HepG2 (cell line): ENCODE measurements at regions not wholly inside any gene's neighbourhood (a gene's known extent, or its start where the extent isn't known, plus 50 kb on each side); places are given as distances from the start of the nearest gene placed in this dataset.

Experiments
- ATAC-seq: fragments of 200-7000 bp; cut with Tn5 transposase; 3 replicates; pipeline ENCODE4 v1.9.1; 2020; ENCODE audit warnings: mild to moderate bottlenecking, moderate library complexity
- BruUV-seq: library from RNA; stranded (reverse); fragments of 400-500 nt; replicated peaks from 2 replicates; lab custom pipeline; 2021; lab: Mats Ljungman, UMichigan
- CTCF ChIA-PET: fragments of 300-600 bp; formaldehyde crosslinking; extraction: SDS; loops from one replicate; lab custom pipeline; 2021; ENCODE audit warnings: low total read pairs, inconsistent platforms, low intra/inter-chr PET ratio; lab: Yijun Ruan, JAX
- POLR2A ChIA-PET: fragments of 350-600 bp; sonication (Branson Sonifier 250); formaldehyde crosslinking; loops from one replicate; lab custom pipeline; 2020; ENCODE audit warnings: antibody characterized with exemption, inconsistent platforms; lab: Yijun Ruan, JAX
- DNase-seq: peaks from one replicate; pipeline ENCODE4 v3.0.0-alpha.2; 2015; ENCODE audit warnings: low spot score
- FAIRE-seq: peaks from 3 replicates; lab custom pipeline; 2011; peaks lifted over from hg19 to GRCh38; lab: Jason Lieb, UNC
- H2AFZ ChIP-seq: one replicate; pipeline ENCODE4 v1.6.1; 2011; ENCODE audit warnings: low read length, inconsistent platforms
- H3K27ac ChIP-seq: fragments of 300-600 bp; 3 replicates; pipeline ENCODE4 v1.8.0; 2011; ENCODE audit warnings: mixed run types, mild to moderate bottlenecking, mixed read lengths, low read length, inconsistent platforms; ENCODE audit not compliant: insufficient read depth; ENCODE audit errors: extremely low read length
- H3K27me3 ChIP-seq, 2 experiments: fragments of 200-600 bp in 1 of 2; 2 replicates in 1 of 2; 3 replicates in 1 of 2; pipeline versions ENCODE4 v1.6.0 to v1.8.0; 2011; ENCODE audit warnings: low read length in 2 of 2, mild to moderate bottlenecking in 2 of 2, moderate library complexity in 2 of 2, inconsistent platforms in 1 of 2; ENCODE audit not compliant: insufficient read depth in 2 of 2, control insufficient read depth in 1 of 2
- H3K36me3 ChIP-seq, 2 experiments: fragments of 200-600 bp in 1 of 2; replicated peaks in 1 of 2; 2 replicates in 1 of 2; 3 replicates in 1 of 2; pipeline versions ENCODE4 v1.5.1 to v1.8.0; 2011; ENCODE audit warnings: low read length in 2 of 2, inconsistent platforms in 1 of 2; ENCODE audit not compliant: insufficient read depth in 2 of 2, control insufficient read depth in 1 of 2
- H3K4me1 ChIP-seq: 2 replicates; pipeline ENCODE4 v1.5.1; 2012; ENCODE audit warnings: low read length, inconsistent platforms; ENCODE audit not compliant: insufficient read depth
- H3K4me2 ChIP-seq: 2 replicates; pipeline ENCODE4 v1.6.0; 2011; ENCODE audit warnings: low read depth, low read length, inconsistent platforms
- H3K4me3 ChIP-seq, 3 experiments: fragments of 200-600 bp in 1 of 3; sonication (generic), shearing (Covaris generic) in 1 of 3; replicated peaks in 1 of 3; 2 replicates each; pipeline ENCODE4 v1.5.1; 2011 to 2016; ENCODE audit warnings: low read length in 3 of 3, inconsistent platforms in 2 of 3, low read depth in 2 of 3, mild to moderate bottlenecking in 2 of 3, control low read depth in 1 of 3, mixed read lengths in 1 of 3; ENCODE audit not compliant: insufficient read depth in 1 of 3
- H3K79me2 ChIP-seq: one replicate; pipeline ENCODE4 v1.6.1; 2011; ENCODE audit warnings: low read length, inconsistent platforms; ENCODE audit not compliant: insufficient read depth
- H3K9ac ChIP-seq: 2 replicates; pipeline ENCODE4 v1.6.0; 2011; ENCODE audit warnings: mild to moderate bottlenecking, low read depth, low read length, inconsistent platforms; ENCODE audit not compliant: insufficient read depth
- H3K9me3 ChIP-seq: 2 replicates; pipeline ENCODE4 v1.5.1; 2012; ENCODE audit warnings: mild to moderate bottlenecking, low read length
- H4K20me1 ChIP-seq: 2 replicates; pipeline ENCODE4 v1.6.0; 2011; ENCODE audit warnings: inconsistent platforms, mild to moderate bottlenecking, low read length, moderate library complexity; ENCODE audit not compliant: insufficient read depth
- ZBTB1 ChIP-seq: sonication (generic); formaldehyde crosslinking; IDR thresholded peaks from 2 replicates; pipeline ENCODE4 v1.4.0; 2020; ENCODE audit warnings: missing genetic modification reagents, borderline replicate concordance
- ZBTB38 ChIP-seq: sonication (generic); formaldehyde crosslinking; IDR thresholded peaks from 2 replicates; pipeline ENCODE4 v1.5.1; 2020; ENCODE audit warnings: mild to moderate bottlenecking, missing genetic modification reagents
- ZNF792 ChIP-seq: IDR thresholded peaks from 2 replicates; pipeline ENCODE4 v1.6.1; 2016
- WGBS: methylation state at CpG from one replicate; pipeline ENCODE4 v1.1.6; 2017; ENCODE audit warnings: low lambda C conversion rate; 5-methylcytosine and 5-hydroxymethylcytosine counted together
- in situ Hi-C: cut with HindIII; loops from 2 replicates; pipeline ENCODE4 v1.10.0; 2017; ENCODE audit warnings: low pct_unique_long_range_greater_than_20kb; ENCODE audit not compliant: extremely low pct_ligation_motif_present
- intact Hi-C: fragments of 100-400 bp; cut with micrococcal nuclease; formaldehyde crosslinking; loops from one replicate; pipeline ENCODE4 v1.10.0; 2022; ENCODE audit not compliant: unreplicated experiment
- TF ChIP-seq, protein P1 (sequence below): sonication (generic); formaldehyde crosslinking; conservative IDR thresholded peaks from 2 replicates; pipeline ENCODE4 v1.4.0; 2020; ENCODE audit warnings: mild to moderate bottlenecking, missing genetic modification reagents, moderate library complexity
- TF ChIP-seq, protein P2 (sequence below): sonication (generic); formaldehyde crosslinking; IDR thresholded peaks from 2 replicates; pipeline ENCODE4 v1.4.0; 2020; ENCODE audit warnings: missing genetic modification reagents, borderline replicate concordance
- TF ChIP-seq, protein P3 (sequence below): sonication (generic); formaldehyde crosslinking; IDR thresholded peaks from 2 replicates; pipeline ENCODE4 v1.4.0; 2020; ENCODE audit warnings: missing genetic modification reagents
- TF ChIP-seq, protein P4 (sequence below): IDR thresholded peaks from 2 replicates; pipeline ENCODE4 v1.6.1; 2012; ENCODE audit warnings: low read length, improper control_type of control experiment

DNA sequence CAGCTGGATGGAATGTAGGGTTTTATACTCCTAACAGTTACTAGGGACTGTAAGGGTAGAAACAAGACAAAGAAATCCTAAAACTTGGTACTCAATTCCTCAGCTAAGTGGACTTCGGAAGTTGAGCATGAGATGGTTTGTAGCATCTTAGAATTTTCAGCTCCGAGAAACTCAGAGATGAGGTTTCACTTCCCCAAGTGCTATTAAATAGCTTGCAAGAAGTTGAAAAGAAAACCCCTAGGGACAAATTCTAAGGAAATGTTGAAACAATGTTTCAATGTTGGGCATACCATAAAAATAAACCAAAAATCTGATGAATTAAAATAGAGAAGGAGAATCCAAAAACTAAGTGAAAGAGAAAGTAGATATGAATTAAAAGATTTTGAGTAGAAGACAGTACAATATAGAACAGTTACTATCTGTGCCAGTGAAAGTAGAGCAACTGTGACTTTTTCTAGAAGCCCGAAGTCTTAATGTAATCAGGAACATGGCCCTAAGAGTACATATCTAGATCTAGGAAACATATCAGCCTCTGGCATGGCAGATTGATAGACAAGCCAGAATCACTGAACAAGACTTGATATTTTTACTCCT is 308.6 kb upstream of the RGMB start (continued):
- TF ChIP-seq, protein P1, sequence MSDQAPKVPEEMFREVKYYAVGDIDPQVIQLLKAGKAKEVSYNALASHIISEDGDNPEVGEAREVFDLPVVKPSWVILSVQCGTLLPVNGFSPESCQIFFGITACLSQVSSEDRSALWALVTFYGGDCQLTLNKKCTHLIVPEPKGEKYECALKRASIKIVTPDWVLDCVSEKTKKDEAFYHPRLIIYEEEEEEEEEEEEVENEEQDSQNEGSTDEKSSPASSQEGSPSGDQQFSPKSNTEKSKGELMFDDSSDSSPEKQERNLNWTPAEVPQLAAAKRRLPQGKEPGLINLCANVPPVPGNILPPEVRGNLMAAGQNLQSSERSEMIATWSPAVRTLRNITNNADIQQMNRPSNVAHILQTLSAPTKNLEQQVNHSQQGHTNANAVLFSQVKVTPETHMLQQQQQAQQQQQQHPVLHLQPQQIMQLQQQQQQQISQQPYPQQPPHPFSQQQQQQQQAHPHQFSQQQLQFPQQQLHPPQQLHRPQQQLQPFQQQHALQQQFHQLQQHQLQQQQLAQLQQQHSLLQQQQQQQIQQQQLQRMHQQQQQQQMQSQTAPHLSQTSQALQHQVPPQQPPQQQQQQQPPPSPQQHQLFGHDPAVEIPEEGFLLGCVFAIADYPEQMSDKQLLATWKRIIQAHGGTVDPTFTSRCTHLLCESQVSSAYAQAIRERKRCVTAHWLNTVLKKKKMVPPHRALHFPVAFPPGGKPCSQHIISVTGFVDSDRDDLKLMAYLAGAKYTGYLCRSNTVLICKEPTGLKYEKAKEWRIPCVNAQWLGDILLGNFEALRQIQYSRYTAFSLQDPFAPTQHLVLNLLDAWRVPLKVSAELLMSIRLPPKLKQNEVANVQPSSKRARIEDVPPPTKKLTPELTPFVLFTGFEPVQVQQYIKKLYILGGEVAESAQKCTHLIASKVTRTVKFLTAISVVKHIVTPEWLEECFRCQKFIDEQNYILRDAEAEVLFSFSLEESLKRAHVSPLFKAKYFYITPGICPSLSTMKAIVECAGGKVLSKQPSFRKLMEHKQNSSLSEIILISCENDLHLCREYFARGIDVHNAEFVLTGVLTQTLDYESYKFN (CRISPR knock-in tag): no peak
- TF ChIP-seq, all 625 proteins: peak for 0

DNA sequence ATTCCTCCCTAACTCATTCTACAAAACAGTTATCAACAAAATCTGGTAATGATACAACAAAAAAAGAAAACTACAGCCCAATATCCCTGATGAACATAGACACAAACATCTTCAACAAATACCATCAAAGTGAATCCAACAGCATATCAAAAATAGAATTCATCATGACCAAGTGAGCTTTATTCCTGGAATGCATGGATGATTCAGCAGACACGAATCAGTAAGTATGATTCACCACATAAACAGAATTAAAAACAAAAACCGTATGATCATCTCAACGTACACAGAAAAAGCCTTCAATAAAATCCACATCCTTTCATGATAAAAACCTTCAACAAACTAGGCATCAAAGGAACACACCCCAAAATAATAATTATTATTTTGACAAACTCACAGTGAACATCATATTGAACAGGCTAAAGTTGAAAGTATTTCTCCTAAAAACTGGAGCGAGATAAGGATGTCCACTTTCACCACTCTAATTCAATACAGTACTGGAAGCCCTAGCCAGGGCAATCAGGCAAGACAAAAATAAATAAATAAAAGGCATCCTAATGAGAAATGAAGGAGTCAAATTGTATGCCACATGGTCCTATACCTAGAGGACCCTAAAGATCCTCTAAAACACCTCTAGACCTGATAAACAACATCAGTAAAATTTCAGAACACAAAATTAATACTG is 305.1 kb upstream of the RGMB start:
- Histone ChIP-seq H3K4me2 (no peak overlapping the region), H3K27ac (no peak overlapping the region), H3K9ac (no peak overlapping the region), H3K9me3 (no peaks in the 10 kb centered on the region), H3K79me2 (no peaks in the 10 kb centered on the region), H4K20me1 (no peaks in the 10 kb centered on the region), H3K4me1 (no peaks in the 10 kb centered on the region), H3K4me3 (no peak overlapping the region), H3K36me3 (no peaks in the 10 kb centered on the region), H3K27me3 (no peaks in the 10 kb centered on the region), H2AFZ (no peak overlapping the region)
- POLR2A ChIA-PET: no interaction called here
- BruUV-seq: no TSS peak
- intact Hi-C loops: no loop called here
- CTCF ChIA-PET: no interaction called here
- no peak for ATAC-seq
- in situ Hi-C loops: no loop called here
- DNase-seq: no peak
- FAIRE-seq: no peak
- 25% methylated on average over 4 of the region's 4 CpGs for whole genome bisulfite sequencing
- TF ChIP-seq ZBTB1 (CRISPR knock-in tag) (no peak), ZNF792 (CRISPR knock-in tag) (no peak), ZBTB38 (CRISPR knock-in tag) (no peak)
- TF ChIP-seq, protein P2, sequence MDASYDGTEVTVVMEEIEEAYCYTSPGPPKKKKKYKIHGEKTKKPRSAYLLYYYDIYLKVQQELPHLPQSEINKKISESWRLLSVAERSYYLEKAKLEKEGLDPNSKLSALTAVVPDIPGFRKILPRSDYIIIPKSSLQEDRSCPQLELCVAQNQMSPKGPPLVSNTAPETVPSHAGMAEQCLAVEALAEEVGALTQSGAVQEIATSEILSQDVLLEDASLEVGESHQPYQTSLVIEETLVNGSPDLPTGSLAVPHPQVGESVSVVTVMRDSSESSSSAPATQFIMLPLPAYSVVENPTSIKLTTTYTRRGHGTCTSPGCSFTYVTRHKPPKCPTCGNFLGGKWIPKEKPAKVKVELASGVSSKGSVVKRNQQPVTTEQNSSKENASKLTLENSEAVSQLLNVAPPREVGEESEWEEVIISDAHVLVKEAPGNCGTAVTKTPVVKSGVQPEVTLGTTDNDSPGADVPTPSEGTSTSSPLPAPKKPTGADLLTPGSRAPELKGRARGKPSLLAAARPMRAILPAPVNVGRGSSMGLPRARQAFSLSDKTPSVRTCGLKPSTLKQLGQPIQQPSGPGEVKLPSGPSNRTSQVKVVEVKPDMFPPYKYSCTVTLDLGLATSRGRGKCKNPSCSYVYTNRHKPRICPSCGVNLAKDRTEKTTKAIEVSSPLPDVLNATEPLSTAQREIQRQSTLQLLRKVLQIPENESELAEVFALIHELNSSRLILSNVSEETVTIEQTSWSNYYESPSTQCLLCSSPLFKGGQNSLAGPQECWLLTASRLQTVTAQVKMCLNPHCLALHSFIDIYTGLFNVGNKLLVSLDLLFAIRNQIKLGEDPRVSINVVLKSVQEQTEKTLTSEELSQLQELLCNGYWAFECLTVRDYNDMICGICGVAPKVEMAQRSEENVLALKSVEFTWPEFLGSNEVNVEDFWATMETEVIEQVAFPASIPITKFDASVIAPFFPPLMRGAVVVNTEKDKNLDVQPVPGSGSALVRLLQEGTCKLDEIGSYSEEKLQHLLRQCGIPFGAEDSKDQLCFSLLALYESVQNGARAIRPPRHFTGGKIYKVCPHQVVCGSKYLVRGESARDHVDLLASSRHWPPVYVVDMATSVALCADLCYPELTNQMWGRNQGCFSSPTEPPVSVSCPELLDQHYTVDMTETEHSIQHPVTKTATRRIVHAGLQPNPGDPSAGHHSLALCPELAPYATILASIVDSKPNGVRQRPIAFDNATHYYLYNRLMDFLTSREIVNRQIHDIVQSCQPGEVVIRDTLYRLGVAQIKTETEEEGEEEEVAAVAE (CRISPR knock-in tag): no peak
- TF ChIP-seq, protein P3, sequence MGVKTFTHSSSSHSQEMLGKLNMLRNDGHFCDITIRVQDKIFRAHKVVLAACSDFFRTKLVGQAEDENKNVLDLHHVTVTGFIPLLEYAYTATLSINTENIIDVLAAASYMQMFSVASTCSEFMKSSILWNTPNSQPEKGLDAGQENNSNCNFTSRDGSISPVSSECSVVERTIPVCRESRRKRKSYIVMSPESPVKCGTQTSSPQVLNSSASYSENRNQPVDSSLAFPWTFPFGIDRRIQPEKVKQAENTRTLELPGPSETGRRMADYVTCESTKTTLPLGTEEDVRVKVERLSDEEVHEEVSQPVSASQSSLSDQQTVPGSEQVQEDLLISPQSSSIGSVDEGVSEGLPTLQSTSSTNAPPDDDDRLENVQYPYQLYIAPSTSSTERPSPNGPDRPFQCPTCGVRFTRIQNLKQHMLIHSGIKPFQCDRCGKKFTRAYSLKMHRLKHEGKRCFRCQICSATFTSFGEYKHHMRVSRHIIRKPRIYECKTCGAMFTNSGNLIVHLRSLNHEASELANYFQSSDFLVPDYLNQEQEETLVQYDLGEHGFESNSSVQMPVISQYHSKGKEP (CRISPR knock-in tag): no peak
- TF ChIP-seq, protein P4, sequence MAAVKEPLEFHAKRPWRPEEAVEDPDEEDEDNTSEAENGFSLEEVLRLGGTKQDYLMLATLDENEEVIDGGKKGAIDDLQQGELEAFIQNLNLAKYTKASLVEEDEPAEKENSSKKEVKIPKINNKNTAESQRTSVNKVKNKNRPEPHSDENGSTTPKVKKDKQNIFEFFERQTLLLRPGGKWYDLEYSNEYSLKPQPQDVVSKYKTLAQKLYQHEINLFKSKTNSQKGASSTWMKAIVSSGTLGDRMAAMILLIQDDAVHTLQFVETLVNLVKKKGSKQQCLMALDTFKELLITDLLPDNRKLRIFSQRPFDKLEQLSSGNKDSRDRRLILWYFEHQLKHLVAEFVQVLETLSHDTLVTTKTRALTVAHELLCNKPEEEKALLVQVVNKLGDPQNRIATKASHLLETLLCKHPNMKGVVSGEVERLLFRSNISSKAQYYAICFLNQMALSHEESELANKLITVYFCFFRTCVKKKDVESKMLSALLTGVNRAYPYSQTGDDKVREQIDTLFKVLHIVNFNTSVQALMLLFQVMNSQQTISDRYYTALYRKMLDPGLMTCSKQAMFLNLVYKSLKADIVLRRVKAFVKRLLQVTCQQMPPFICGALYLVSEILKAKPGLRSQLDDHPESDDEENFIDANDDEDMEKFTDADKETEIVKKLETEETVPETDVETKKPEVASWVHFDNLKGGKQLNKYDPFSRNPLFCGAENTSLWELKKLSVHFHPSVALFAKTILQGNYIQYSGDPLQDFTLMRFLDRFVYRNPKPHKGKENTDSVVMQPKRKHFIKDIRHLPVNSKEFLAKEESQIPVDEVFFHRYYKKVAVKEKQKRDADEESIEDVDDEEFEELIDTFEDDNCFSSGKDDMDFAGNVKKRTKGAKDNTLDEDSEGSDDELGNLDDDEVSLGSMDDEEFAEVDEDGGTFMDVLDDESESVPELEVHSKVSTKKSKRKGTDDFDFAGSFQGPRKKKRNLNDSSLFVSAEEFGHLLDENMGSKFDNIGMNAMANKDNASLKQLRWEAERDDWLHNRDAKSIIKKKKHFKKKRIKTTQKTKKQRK: no peak
